Left lung (tissue), 4 donors: ENCODE measurements at regions not wholly inside any gene's neighbourhood (a gene's known extent, or its start where the extent isn't known, plus 50 kb on each side); places are given as distances from the start of the nearest gene placed in this dataset.
A peak's percentile ranks its signal among the peaks of the same experiment; 100 is the strongest.
"Not testable (repeated sequence)": the region's sequence is repeated elsewhere in the genome, so short reads cannot be mapped to it uniquely, and the experiment has no call there.

Experiments
- ATAC-seq: fragments of 200-7000 bp; cut with Tn5 transposase; one replicate; pipeline ENCODE4 v1.9.1; 2020; ENCODE audit warnings: moderate library complexity
- DNase-seq, 4 donors: peaks; one replicate each; pipeline ENCODE4 v3.0.0-alpha.2; 2013 to 2020
- H3K27ac ChIP-seq, 2 donors: fragments of 200-600 bp; sonication (generic) in 1 of 2; one replicate each; pipeline versions ENCODE4 v1.5.0 to v1.8.0; 2020 to 2021
- H3K27me3 ChIP-seq, 2 donors: fragments of 200-600 bp; sonication (generic) in 1 of 2; one replicate each; pipeline versions ENCODE4 v1.5.0 to v1.8.0; 2020 to 2021
- H3K36me3 ChIP-seq, 2 donors: fragments of 200-600 bp; sonication (generic) in 1 of 2; one replicate each; pipeline versions ENCODE4 v1.5.0 to v1.8.0; 2020 to 2021
- H3K4me1 ChIP-seq, 2 donors: fragments of 200-600 bp; one replicate each; pipeline ENCODE4 v1.8.0; 2021
- H3K4me3 ChIP-seq, 2 donors: fragments of 200-600 bp; sonication (generic) in 1 of 2; one replicate each; pipeline versions ENCODE4 v1.5.0 to v1.8.0; 2020 to 2021; ENCODE audit warnings: mild to moderate bottlenecking in 1 of 2
- H3K9me3 ChIP-seq, 2 donors: fragments of 200-600 bp; sonication (generic) in 1 of 2; one replicate each; pipeline versions ENCODE4 v1.5.0 to v1.8.0; 2020 to 2021
- intact Hi-C, 2 donors: fragments of 100-400 bp; cut with DNase I; formaldehyde crosslinking; loops; one replicate each; pipeline versions ENCODE4 v1.11.2 to v1.14.2; 2022
- TF ChIP-seq, protein P1 (sequence below), 2 donors: fragments of 200-600 bp; sonication (generic) in 1 of 2; IDR thresholded peaks; one replicate each; pipeline versions ENCODE4 v1.5.0 to v1.8.0; 2021; ENCODE audit warnings: antibody characterized with exemption in 2 of 2
- donor health status: DM: no; HTN: yes; CAD: no.
- donor health status: DM: no; HTN: no; CAD: no.

DNA sequence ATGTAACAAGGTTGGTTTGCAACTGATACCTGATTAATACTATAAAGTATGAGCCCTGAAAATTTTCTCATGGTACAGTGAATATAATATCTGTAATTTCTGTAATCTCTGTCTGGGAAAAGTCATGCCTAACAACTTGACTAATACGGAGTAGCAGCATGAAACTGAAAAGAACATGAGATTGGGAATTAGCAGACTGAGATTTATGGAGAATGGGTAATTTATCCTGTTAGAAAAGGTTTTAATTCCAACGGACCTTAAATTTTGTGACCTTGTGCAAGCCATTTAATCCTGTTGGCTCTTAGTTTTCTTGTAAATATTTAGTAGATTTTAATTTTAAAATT, 90.2 kb upstream of the CMC1 start:
- DNase-seq (no peak), ATAC-seq (no peak)
- TF ChIP-seq, protein P1, sequence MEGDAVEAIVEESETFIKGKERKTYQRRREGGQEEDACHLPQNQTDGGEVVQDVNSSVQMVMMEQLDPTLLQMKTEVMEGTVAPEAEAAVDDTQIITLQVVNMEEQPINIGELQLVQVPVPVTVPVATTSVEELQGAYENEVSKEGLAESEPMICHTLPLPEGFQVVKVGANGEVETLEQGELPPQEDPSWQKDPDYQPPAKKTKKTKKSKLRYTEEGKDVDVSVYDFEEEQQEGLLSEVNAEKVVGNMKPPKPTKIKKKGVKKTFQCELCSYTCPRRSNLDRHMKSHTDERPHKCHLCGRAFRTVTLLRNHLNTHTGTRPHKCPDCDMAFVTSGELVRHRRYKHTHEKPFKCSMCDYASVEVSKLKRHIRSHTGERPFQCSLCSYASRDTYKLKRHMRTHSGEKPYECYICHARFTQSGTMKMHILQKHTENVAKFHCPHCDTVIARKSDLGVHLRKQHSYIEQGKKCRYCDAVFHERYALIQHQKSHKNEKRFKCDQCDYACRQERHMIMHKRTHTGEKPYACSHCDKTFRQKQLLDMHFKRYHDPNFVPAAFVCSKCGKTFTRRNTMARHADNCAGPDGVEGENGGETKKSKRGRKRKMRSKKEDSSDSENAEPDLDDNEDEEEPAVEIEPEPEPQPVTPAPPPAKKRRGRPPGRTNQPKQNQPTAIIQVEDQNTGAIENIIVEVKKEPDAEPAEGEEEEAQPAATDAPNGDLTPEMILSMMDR (IDR thresholded peaks at IDR 0.05): no peak
- no peaks in the 10 kb centered on the region for H3K27me3 ChIP-seq
- no peaks in the 10 kb centered on the region for H3K36me3 ChIP-seq
- intact Hi-C loops: no loop called here
- peaks cover 0 to 5% of the 10 kb centered on the region in 2 donors for H3K9me3 ChIP-seq
- peak overlapping the region in 1 of 2 donors; percentile 51 for H3K27ac ChIP-seq
- H3K4me1 ChIP-seq: peaks cover 0 to 10% of the 10 kb centered on the region in 2 donors
- H3K4me3 ChIP-seq: no peak overlapping the region

DNA sequence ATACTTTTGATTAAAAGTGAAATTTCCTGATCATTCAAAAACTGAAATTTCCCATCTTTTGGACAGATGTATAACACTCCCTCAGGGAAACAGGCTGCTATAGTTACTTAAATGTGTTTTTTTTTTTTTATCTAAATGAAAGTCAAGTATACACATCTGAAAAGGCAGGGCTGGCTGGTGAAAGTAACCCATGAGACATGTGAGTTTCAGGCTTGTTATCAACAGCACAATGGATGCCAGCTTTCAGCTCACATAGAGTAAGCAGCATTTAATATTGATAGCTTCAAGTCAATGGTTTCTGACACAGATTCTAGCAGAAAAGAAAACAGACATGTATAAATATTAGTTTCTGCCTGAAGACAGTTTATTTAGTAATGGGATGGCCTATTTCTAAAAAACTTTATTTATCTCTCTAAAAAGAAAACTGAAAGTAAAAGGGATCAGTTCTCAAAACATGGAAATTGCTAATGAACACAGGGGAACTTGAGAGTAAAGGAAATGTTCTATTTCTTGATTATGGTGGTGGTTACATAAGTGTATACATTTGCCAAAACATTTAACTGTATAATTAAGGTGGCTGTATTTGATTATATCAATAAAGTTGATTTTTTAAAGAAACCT, 89.7 kb upstream of the CMC1 start:
- Histone ChIP-seq H3K4me1 (peaks cover 0 to 10% of the 10 kb centered on the region in 2 donors), H3K27me3 (no peaks in the 10 kb centered on the region), H3K36me3 (no peaks in the 10 kb centered on the region), H3K9me3 (peaks cover 0 to 5% of the 10 kb centered on the region in 2 donors), H3K27ac (peak overlapping the region in 1 of 2 donors; percentile 51), H3K4me3 (no peak overlapping the region)
- ATAC-seq: no peak
- intact Hi-C loops: no loop called here
- TF ChIP-seq, protein P1 (IDR thresholded peaks at IDR 0.05): no peak
- DNase-seq: no peak

DNA sequence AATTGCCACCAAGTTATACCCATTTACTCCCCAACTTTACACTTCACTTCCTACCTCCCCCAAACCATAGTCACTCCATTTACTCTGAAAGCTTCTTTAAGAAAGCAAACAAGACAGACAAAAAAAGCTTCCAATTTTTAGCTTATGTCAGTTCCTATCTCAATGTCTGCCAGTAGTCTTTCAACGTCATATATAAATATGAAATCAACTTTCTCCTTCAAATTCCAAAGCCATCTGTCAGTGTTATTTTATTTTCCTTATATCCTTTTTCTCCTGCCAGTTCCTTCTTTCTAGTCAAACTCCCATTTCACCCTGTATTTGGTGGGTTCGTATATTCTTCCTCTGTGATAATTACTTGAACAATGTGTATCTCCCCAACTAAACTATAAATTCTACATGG, 85.8 kb upstream of the CMC1 start:
- H3K4me3 ChIP-seq: no peak overlapping the region
- no peaks in the 10 kb centered on the region for H3K36me3 ChIP-seq
- intact Hi-C loops: no loop called here
- TF ChIP-seq, protein P1 (IDR thresholded peaks at IDR 0.05): no peak
- ATAC-seq: no peak
- H3K27ac ChIP-seq: no peak overlapping the region
- DNase-seq: no peak
- H3K9me3 ChIP-seq: peaks cover 0 to 24% of the 10 kb centered on the region in 2 donors
- peaks cover 0 to 10% of the 10 kb centered on the region in 2 donors for H3K4me1 ChIP-seq
- no peaks in the 10 kb centered on the region for H3K27me3 ChIP-seq

DNA sequence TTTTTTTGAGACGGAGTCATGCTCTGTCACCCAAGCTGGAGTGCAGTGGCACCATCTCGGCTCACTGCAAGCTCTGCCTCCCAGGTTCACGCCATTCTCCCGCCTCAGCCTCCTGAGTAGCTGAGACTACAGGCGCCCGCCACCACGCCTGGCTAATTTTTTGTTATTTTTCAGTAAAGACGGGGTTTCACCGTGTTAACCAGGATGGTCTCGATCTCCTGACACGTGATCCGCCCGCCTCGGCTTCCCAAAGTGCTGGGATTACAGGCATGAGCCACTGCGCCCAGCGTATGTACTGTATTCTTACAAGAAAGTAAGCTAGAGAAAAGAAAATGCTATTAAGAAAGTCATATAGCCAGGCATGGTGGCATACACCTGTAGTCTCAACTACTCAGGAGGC, 84.8 kb upstream of the CMC1 start:
- H3K27ac ChIP-seq, intact Hi-C loops, H3K4me3 ChIP-seq, H3K27me3 ChIP-seq, H3K36me3 ChIP-seq, ATAC-seq, H3K4me1 ChIP-seq: not testable (repeated sequence)
- DNase-seq: peak in 1 of 4 donors; percentile 28
- H3K9me3 ChIP-seq: peaks cover 0 to 24% of the 10 kb centered on the region in 2 donors

DNA sequence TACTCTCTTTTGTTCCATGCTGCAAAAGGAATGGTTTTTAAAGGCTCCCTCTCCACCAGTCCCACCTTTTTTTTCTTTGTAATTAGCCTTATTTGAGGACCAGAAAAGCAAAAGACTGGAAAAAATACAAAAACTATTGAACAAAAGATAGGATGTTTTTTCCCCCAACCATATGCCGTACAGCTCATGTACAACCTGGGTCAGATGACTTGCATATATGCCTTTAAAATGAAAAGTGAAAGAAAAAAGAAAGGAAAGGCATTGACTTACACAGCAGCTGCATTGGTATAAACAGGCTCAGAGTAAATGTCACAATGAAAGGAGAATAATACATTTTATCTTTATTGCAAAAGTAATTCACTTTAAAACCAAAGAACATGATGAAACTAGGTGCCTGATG, 69.5 kb upstream of the CMC1 start:
- ATAC-seq: no peak
- TF ChIP-seq, protein P1 (IDR thresholded peaks at IDR 0.05): no peak
- intact Hi-C loops: no loop called here

DNA sequence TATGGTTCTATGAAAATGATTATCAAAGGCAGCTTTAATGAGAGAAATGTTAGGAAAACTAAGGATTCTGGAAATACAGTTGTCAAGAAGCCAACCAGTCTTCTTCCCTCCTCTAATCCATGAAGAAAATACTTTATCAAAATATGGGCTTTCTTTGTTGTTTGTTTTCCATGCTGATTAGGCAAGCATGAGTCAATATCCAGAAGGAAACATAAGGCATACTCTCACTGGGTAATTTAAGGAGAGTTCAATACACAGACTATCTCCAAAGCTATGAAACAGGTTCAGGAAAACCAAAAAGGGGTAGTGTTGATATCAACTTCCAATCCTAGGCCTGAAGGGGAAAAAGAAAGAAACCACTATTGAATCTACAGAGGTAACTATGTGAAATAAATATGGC, 68.7 kb upstream of the CMC1 start:
- Histone ChIP-seq H3K9me3 (no peaks in the 10 kb centered on the region), H3K4me3 (no peak overlapping the region), H3K27ac (no peak overlapping the region), H3K36me3 (no peaks in the 10 kb centered on the region), H3K4me1 (no peaks in the 10 kb centered on the region), H3K27me3 (no peaks in the 10 kb centered on the region)
- ATAC-seq (no peak), DNase-seq (no peak)
- intact Hi-C loops: no loop called here
- TF ChIP-seq, protein P1 (IDR thresholded peaks at IDR 0.05): no peak

More for the DNA sequence above, 69.5 kb upstream of the CMC1 start:
- Histone ChIP-seq H3K27me3 (no peaks in the 10 kb centered on the region), H3K9me3 (no peaks in the 10 kb centered on the region), H3K36me3 (no peaks in the 10 kb centered on the region), H3K4me3 (no peak overlapping the region), H3K27ac (no peak overlapping the region), H3K4me1 (no peaks in the 10 kb centered on the region)
- no peak for DNase-seq
